ENCODE measurements at regions not wholly inside any gene's neighbourhood (a gene's known extent, or its start where the extent isn't known, plus 50 kb on each side); places are given as distances from the start of the nearest gene placed in this dataset.

DNA sequence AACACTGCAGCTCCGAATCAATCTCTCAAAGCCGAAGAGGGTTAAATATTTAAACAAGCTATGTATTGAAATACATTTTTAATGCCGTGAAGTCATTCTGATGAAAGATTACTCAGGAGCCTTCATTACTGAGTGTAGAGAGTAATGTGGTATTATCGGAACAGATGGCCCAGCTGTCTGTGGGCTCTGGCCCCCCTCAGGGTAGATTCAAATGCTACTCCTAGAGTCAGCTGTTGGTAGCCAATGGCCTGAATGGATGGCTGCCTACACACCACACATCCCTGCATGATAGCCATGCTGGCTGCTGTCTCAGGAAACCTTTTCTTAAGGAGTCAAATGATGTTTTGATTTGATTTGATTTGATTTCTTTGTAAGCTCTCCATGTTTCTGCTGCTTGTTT, 732.3 kb upstream of the CELF4 start:
- no peak for DNase-seq
- ATAC-seq (ENCODE audit: poor library complexity): no peak
- intact Hi-C loops (cut with DNase I): no loop called here

DNA sequence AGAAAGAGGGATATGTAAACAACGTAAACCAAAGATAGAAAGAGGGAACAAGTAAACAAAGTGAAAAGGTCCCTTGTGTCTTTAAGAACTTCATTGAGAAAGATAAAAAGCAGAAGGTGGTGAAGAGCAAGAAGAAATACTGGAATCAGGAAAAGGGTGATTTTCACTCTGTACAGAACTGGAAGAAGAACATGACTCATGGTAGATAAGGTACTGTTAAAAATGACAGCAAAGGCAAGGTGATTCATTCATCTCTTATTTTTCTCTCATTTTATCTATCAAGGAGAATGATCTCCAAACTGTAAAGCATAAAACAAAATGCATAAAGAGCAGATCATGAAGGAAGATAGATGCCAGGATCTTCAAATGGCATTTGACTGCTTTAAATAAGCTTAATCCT, 724.6 kb upstream of the CELF4 start:
- DNase-seq (no peak), ATAC-seq (ENCODE audit: poor library complexity) (no peak)
- intact Hi-C loops (cut with DNase I): no loop called here

DNA sequence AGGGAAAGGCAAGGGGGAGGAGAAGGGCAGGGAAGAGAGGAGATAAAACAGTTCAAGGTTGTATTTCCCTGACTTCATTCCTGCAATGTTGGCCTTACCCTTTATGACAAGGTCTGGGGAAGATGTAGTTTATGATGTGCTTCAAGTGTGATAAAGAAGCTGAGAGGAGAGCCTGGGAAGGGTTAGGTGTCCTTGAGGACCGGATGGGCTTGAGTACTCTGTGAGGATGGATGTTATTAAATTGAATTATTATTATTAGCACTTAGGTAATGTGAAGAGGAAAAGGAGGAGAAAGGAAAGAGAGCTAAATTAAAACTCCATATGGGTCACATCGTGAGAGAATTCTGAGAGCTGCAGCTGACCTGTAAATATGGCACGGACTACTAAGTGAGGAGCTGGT, 719.4 kb upstream of the CELF4 start:
- intact Hi-C loops (cut with DNase I): no loop called here
- DNase-seq (no peak), ATAC-seq (ENCODE audit: poor library complexity) (no peak)

DNA sequence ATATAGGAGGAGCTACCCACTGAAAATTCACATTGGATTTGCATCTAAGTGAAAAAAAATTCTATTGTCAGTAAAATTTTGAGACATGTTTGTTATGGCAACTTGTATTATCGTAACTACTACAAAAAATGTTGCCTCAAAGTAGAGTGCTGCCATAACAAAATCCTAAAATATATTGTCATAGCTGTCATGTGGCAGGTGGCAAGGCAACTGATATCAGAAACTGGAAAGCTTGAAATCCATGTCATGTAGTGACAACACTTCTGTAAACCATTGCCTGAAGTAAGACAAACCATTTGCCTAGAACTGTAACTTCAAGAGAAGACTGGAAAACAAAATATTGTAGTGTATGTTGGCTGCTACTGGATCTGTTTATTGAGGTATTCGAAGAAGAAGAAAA, 697.5 kb upstream of the CELF4 start:
- no peak for ATAC-seq (ENCODE audit: poor library complexity)
- DNase-seq: no peak
- intact Hi-C loops (cut with DNase I): no loop called here

DNA sequence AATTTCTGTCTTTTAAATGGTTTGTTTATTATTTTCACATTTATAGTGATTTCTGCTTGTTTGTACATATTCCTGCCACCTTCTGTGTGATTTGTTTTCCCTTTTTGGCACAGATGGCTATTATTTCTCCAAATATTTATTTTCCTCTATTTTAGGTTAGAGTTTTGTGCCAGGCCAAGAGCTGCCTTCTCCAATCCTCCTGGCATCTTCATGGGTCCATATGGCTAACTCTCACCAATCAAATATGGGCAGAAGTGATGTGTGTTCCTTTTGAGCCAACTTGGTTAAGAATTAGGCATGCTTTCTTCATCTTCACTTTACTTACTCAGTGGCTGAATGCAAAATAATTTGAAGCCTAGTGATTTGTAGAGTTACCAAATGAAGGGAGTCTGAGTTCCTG, 697.1 kb upstream of the CELF4 start:
- DNase-seq: no peak
- intact Hi-C loops (cut with DNase I): no loop called here
- no peak for ATAC-seq (ENCODE audit: poor library complexity)

DNA sequence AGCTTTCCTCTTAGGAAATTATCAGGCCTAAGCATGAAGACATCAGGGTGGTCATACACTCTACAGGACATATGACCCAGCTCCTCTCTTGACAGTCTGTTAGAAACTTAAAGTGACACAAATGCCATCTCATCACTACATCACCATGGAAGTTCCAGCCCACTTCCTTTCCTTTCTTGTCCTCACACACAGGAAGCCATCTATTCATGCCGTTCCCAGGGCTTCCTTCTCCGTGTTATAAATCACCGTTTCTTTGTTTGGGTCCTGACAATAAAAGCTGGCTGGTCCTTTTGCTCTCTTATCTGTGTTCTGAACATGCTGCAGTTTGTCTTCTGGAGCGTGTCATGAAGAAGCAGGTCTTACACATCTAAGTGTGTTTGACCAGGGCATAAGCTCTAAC, 692.1 kb upstream of the CELF4 start:
- DNase-seq: no peak
- ATAC-seq (ENCODE audit: poor library complexity): no peak
- intact Hi-C loops (cut with DNase I): no loop called here

DNA sequence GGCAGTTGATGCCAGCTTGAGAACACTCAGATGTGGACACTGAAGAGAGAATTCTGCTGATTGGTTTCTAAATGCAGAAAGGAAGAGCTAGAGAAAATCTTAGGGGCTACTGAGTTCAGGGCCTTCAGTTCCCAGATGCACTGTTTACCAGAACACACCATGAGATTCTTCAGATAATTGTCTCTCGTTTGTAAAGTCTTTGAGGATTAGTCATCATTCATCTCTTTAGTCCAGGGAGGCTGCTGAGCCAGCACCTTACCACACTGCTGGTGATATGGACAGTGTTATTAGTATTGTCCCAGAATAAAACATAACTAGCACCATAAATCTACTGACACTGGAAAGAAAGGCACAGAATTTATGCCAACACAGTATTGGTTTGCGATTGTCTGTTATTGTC, 690.8 kb upstream of the CELF4 start:
- ATAC-seq (ENCODE audit: poor library complexity) (no peak), DNase-seq (no peak)
- intact Hi-C loops (cut with DNase I): no loop called here

DNA sequence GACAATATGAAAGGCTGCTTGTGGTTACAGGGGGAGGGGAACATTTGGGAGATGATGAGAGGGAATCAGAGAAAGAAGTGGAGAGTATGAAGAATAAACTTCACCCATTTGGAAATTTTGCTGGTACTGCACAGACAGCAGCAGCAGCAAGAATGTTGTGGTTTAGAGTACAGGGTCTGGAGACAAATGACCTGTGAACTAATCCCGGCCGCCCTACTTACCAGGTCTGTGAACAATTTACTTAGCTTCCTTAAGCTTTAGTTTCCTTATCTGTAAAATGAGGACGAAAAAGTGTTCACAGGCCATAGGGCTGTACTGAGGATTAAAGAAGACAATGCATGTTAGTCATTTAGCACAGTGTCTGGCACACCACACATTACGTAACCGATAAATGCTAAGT, 685.4 kb upstream of the CELF4 start:
- intact Hi-C loops (cut with DNase I): no loop called here
- no peak for DNase-seq
- ATAC-seq (ENCODE audit: poor library complexity): no peak

DNA sequence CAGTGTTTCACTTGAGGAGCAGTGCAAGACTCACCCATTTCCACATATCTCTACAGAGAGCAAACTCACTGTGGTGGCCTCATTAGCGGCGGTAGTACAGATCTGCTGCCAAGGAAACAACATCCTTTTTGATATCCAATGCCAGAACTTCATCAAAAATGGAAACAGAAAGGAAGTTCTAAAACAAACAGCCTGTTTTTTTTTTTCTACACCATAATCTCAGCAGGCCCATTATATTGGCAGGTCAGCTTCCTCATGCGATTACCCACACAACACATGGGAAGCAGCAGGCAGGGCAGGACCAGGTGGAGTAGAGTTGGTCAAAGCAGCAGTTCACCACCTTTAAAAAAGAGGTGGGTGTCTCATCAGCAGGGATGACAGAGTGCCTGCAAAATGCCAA, 678.9 kb upstream of the CELF4 start:
- ATAC-seq (ENCODE audit: poor library complexity) (no peak), DNase-seq (no peak)
- intact Hi-C loops (cut with DNase I): no loop called here

DNA sequence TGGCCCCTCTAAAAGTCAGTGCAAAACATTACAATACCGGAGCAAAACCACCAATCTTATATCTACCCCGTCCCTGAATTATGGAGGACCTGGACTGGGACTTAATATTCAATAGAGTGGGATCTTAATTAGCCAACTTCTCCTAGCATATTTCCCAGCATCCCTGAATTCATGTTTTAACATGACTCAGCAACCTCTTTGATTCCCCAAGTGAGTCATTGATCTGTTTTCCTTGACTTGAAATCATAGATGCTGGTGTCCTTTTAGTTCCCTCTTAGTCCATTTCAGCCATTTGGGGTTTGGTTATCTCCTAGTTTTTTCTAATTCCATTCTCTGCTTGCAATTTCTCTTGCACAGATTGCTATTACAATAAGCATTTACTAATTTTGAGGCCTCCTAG, 677.7 kb upstream of the CELF4 start:
- DNase-seq: no peak
- intact Hi-C loops (cut with DNase I): no loop called here
- no peak for ATAC-seq (ENCODE audit: poor library complexity)

DNA sequence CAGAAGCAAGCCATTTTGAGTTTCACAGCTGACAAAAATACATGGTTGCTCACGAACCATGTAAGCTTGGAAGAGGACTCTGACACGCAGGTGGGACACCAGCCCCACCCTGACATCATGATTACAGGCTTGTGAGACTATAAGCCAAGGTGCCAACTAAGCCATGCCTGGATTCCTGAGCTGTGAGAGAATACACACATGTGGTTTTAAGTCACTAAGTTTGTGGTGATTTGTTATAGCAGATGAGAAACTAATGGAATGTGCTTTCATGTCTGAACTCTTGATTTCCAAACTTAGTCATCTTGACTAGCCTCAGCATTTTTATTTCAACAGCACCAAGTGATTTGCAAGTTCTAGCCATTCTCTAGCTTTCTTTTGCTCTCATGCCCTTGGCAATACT, 676.1 kb upstream of the CELF4 start:
- intact Hi-C loops (cut with DNase I): no loop called here
- ATAC-seq (ENCODE audit: poor library complexity) (no peak), DNase-seq (no peak)

DNA sequence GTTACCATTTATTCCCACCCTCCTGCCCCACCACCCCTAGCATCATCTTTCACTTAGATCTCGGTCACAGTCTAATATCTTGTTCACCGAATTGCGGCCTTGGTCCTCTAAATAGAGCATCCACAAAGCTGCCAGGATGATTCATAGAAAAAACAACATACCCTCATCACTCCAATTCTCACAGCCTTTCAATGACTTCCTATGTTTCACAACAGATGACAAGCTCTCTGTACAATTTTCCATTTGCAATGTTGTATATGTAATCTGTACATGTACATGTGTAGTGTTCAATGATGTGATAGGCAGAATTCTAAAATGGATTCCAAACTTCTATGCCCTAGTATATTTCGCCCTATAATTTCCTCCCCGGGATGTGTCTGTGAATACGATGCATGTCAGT, 675.6 kb upstream of the CELF4 start:
- no peak for ATAC-seq (ENCODE audit: poor library complexity)
- DNase-seq: no peak
- intact Hi-C loops (cut with DNase I): no loop called here

DNA sequence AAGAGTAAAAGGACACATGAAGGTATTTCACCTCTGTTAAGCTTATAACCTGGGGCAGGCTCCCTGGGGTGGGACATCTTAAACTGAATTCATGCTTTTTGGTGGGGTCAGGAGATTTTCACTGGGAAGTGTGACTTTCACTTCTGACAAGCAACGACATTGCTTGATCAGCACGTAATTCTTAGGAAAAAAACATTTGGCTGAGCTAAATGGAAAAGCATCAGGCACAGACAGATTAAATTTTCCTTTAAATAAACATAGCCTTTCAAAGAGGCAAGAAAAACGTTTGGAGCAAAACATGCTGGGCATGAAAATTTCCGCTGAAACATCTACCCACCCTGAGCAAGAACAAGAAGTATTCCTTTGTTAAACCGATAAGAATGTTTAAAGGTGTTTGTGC, 674.0 kb upstream of the CELF4 start:
- intact Hi-C loops (cut with DNase I): no loop called here
- no peak for ATAC-seq (ENCODE audit: poor library complexity)

DNA sequence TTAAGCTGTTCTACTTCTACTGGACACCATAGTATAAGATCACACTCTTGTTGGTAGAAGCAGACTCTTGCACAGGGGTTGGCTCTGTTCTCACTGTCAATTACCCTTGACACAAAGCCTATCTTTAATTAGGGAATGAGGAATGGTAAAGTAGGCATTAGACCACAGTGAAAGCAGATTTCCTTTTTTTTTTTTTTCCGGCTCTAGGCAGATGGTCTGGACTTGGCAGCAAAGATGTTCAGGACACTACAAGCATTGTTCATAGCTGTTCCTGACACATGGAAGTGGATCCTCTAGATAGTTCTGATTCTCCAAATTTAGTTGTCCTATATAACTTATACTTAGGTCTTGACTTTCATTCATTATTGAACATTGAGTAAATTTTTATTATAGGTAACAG, 672.2 kb upstream of the CELF4 start:
- ATAC-seq (ENCODE audit: poor library complexity) (no peak), DNase-seq (no peak)
- intact Hi-C loops (cut with DNase I): no loop called here

More for the DNA sequence above, 674.0 kb upstream of the CELF4 start:
- no peak for DNase-seq

DNA sequence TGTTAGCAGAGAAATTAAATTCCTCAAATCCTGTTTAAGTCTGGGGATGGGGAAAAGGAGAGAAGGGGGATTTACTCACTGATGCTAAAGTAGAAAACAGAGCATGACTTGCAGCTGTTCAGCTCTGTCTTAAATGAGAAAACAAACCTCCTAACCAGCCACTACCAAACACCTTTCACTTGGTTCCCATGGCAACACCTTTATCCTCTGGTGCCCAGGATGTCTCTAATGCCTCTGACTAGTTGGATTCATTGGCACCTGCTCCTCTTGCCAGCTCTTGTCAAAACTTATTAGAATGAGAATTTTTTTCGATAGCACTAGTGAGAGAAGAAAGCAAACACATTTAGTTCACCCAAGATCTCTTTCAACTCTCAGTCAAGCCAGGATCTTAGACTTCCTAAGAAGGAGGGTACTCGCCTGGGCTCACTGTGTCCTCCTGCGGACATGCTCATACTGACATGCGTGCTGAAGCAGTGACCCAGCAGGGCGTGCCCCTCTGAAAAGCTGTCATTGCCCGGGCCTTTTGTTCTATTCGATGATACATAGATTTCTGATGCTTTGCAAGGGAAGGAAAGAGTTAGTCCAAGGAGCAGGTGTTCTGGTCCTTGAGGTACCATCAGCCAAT, 656.0 kb upstream of the CELF4 start:
- intact Hi-C loops (cut with DNase I): no loop called here
- DNase-seq: no peak
- no peak for ATAC-seq (ENCODE audit: poor library complexity)

DNA sequence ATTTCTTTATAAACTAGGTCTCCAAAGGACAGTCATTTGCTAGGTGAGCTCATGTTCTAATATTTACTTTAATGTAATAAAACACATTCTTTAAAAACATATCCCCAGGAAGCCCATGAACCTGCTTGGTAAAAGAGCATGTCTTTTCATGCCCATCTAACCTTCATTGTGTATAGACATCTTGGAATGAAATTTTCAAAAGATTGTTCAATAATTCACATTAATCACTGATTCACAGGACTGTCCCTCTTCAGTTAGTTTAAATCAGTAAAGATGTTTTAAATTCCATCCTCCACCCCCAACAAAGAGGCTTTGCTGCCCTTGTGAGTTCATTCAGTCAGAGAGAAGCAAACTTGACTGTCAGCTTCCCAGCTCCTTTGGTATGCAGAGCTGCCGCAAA, 633.4 kb upstream of the CELF4 start:
- ATAC-seq (ENCODE audit: poor library complexity): no peak
- DNase-seq: no peak
- intact Hi-C loops (cut with DNase I): no loop called here

DNA sequence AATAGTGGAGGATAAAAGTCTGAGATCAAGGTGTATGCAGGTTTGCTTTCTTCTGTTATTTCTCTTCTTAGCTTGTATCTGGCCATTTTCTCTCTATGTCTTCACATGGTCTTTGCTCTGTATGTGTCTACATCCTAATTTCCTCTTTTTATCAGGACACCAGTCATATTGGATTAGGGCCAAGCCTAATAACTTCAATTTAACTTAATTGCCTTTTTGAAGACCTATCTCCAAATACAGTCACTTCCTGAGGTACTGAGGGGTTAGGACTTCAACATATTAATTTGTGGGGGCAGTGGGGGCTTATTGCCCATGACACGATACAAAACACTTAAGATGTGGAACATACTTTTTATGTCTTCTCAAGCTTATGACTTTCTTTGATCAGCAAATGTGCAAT, 632.9 kb upstream of the CELF4 start:
- ATAC-seq (ENCODE audit: poor library complexity) (no peak), DNase-seq (no peak)
- intact Hi-C loops (cut with DNase I): no loop called here

DNA sequence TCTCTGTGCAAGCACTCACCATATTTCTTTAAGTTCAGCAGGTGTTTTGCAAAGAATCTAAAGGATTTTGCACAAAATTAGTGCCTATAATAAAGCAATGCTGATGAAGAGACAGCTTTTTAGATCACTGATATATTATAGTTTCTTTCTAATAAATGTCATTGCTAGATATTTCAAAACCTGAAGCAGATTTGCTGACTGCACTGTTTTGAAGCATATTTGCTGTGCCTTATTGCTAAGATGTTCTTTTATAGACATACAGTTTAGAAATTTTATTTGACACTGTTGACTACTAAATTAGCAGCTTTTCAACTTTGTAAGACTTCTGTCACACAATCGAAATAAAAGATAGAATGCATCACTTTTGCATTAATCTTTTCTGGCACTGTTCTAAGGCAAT, 620.9 kb upstream of the CELF4 start:
- intact Hi-C loops (cut with DNase I): no loop called here
- DNase-seq: no peak
- ATAC-seq (ENCODE audit: poor library complexity): no peak

DNA sequence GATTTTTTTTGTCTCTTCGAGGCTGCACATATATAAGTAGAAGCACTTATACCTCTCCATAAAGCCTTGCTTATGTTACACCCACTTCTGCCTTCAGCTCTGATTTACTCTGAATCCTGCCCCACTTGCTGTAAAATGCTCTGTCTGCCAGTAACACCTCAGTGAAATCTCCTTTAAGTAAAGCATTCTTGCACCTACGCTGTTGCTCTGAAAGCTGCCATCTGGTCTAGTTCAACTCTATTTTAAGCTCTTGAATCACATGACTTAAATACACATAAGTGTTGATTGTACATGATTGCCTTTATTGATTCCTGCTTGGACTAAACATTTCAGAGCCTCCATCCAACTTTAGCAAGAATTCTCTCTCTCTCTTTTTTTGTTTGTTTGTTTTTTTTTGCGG, 609.0 kb upstream of the CELF4 start:
- ATAC-seq (ENCODE audit: poor library complexity): no peak
- DNase-seq: no peak
- intact Hi-C loops (cut with DNase I): no loop called here

DNA sequence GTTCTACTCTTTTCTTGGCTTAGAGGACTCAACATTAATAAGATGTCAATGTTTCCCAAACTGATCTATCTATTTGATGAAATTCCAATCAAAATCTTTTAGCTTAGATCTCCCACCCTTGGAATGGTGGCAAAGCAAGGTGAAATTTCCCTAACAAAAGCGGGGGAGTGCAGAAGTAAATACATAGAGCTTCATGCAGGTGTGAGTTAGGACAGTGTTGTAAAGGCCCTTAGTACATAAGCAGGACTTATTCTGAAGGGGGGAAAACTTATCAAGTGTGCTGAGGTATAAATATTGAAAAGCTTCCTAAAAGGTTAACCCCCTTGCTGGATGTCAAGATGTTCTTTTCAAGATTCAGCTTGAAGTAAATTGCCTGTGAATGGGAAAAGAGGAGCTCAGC, 608.6 kb upstream of the CELF4 start:
- ATAC-seq (ENCODE audit: poor library complexity) (no peak), DNase-seq (no peak)

DNA sequence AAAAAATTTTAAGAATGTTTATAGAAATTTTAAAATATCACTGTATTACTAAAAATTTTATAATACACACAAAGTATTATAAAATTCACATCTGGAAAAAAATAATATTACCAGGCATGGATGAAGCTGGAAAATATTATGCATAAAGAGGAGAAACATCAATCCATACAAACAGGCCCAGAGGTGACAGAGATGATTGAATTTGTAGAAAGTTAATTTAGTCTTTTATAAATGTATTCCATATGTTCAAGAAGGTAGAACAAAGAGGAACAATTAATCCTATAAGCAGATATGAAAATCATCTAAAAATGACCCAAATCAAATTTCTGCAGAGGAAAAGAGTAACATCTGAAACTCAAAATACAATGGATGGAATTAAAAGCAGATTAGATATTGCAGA, 605.2 kb upstream of the CELF4 start:
- DNase-seq (no peak), ATAC-seq (ENCODE audit: poor library complexity) (no peak)
- intact Hi-C loops (cut with DNase I): no loop called here

More for the DNA sequence above, 608.6 kb upstream of the CELF4 start:
- intact Hi-C loops (cut with DNase I): no loop called here

DNA sequence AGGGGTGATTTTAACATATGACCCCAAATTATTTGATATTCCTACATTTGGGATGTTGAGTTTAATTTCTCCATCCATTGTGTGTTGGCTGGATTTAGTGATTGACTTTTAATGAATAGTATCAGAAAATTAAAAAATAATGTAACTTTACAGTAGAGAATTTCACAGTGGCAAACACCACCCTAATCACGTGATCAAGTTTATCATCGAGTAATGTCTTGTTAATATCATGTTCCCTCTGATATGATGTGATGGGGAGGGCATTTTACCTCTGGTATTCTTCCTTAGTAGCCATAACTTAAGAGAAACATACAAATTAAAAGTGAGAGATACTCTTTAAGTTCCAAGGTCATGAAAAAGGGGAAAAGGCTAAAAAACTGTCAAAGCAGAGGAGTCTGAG, 602.0 kb upstream of the CELF4 start:
- intact Hi-C loops (cut with DNase I): no loop called here

More for the DNA sequence above, 602.0 kb upstream of the CELF4 start:
- no peak for DNase-seq
- no peak for ATAC-seq (ENCODE audit: poor library complexity)

Data from Right ventricle myocardium superior (tissue), 1 donor.